ENCODE measurements at regions not wholly inside any gene's neighbourhood (a gene's known extent, or its start where the extent isn't known, plus 50 kb on each side); places are given as distances from the start of the nearest gene placed in this dataset.
"Not testable (repeated sequence)": the region's sequence is repeated elsewhere in the genome, so short reads cannot be mapped to it uniquely, and the experiment has no call there.

- DNase-seq, result no peak
Observed at GRCh38 chr7:81339946-81340345, 421.1 kb upstream of the SEMA3C start.

GRCh38 chr7:81333536-81333935 lies 414.7 kb upstream of the SEMA3C start:
- DNase-seq, result no peak

- no peak for DNase-seq
Observed at GRCh38 chr7:81333004-81333403, 414.2 kb upstream of the SEMA3C start.

GRCh38 chr7:81331061-81332018 lies 412.5 kb upstream of the SEMA3C start:
- no peak for DNase-seq

- DNase-seq, result peak; percentile 13
Observed at GRCh38 chr7:81330108-81330507, 411.3 kb upstream of the SEMA3C start.

GRCh38 chr7:81327468-81328266 lies 408.8 kb upstream of the SEMA3C start:
- DNase-seq, result peak; percentile 26

- DNase-seq, result no peak
Observed at GRCh38 chr7:81321949-81322348, 403.1 kb upstream of the SEMA3C start.

GRCh38 chr7:81317741-81318140 lies 398.9 kb upstream of the SEMA3C start:
- DNase-seq, result no peak

GRCh38 chr7:81308643-81309322 lies 389.9 kb upstream of the SEMA3C start:
- peak; percentile 88 for DNase-seq

GRCh38 chr7:81301815-81302214 lies 383.0 kb upstream of the SEMA3C start:
- peak; percentile 64 for DNase-seq

GRCh38 chr7:81300753-81301152 lies 381.9 kb upstream of the SEMA3C start:
- DNase-seq, result no peak

GRCh38 chr7:81299711-81300110 lies 380.9 kb upstream of the SEMA3C start:
- DNase-seq, result peak; percentile 45

GRCh38 chr7:81298951-81299666 lies 380.3 kb upstream of the SEMA3C start:
- DNase-seq, result peak; percentile 80

- no peak for DNase-seq
Observed at GRCh38 chr7:81297317-81297716, 378.5 kb upstream of the SEMA3C start.

- no peak for DNase-seq
Observed at GRCh38 chr7:81296726-81297125, 377.9 kb upstream of the SEMA3C start.

- DNase-seq, result no peak
Observed at GRCh38 chr7:81294897-81295515, 376.2 kb upstream of the SEMA3C start.

GRCh38 chr7:81293806-81294205 lies 375.0 kb upstream of the SEMA3C start:
- no peak for DNase-seq

GRCh38 chr7:81286754-81287153 lies 367.9 kb upstream of the SEMA3C start:
- DNase-seq, result not testable (repeated sequence)

- DNase-seq, result no peak
Observed at GRCh38 chr7:81285142-81285871, 366.5 kb upstream of the SEMA3C start.

GRCh38 chr7:81284576-81284975 lies 365.7 kb upstream of the SEMA3C start:
- no peak for DNase-seq

GRCh38 chr7:81280531-81280930 lies 361.7 kb upstream of the SEMA3C start:
- DNase-seq, result no peak

Data from NCI-H69 (cell line).